ENCODE measurements at regions not wholly inside any gene's neighbourhood (a gene's known extent, or its start where the extent isn't known, plus 50 kb on each side); places are given as distances from the start of the nearest gene placed in this dataset.

DNA sequence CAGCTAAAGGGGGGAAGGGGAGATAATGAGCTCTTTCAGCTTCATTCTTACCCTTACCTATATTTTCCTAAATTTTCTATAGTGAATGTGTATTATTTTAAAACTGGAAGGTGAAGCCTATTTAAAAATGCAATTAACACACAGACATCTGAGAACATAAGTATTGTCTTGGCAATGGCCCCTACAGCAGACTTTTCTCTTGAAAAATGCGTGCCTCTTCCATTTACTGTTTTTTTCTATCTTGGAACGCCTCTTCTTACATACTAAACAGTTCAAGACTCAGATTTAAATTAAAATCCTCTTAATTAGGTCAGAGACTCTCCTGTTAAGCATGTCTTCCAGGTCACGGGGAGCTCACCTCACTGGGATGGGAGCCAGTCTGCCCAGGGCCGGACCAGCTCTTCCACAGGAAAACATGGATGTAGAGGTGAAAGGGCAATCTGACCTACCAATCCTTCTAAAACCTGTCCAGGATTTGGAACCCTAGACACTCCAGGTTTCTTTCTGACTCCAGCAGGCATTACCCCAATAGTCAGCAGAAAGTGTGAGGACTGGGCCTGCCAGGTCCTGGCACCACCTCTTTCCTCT, 137.3 kb downstream of the ZNF281 start:
- TF ChIP-seq, protein P1, sequence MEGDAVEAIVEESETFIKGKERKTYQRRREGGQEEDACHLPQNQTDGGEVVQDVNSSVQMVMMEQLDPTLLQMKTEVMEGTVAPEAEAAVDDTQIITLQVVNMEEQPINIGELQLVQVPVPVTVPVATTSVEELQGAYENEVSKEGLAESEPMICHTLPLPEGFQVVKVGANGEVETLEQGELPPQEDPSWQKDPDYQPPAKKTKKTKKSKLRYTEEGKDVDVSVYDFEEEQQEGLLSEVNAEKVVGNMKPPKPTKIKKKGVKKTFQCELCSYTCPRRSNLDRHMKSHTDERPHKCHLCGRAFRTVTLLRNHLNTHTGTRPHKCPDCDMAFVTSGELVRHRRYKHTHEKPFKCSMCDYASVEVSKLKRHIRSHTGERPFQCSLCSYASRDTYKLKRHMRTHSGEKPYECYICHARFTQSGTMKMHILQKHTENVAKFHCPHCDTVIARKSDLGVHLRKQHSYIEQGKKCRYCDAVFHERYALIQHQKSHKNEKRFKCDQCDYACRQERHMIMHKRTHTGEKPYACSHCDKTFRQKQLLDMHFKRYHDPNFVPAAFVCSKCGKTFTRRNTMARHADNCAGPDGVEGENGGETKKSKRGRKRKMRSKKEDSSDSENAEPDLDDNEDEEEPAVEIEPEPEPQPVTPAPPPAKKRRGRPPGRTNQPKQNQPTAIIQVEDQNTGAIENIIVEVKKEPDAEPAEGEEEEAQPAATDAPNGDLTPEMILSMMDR (conservative IDR thresholded peaks at IDR 0.05; ENCODE audit: low read length), result no peak
- no peak for TF ChIP-seq EZH2phosphoT487 (IDR thresholded peaks at IDR 0.05; ENCODE audit: borderline replicate concordance, low read depth, low read length)
- ChIA-PET POLR2A (interaction anchor here (0.6 to 1.5 kb wide), 7 partner anchors 9 to 422 kb away, joined by 3 to 7 read pairs (median 3); no protein-coding TSS in a partner anchor), CTCF (ENCODE audit: unreplicated experiment) (no interaction called here)
- intact Hi-C loops (cut with micrococcal nuclease; ENCODE audit: unreplicated experiment), result no loop called here
- Histone ChIP-seq H3K4me3 (ENCODE audit: low read depth, low read length, poor library complexity, severe bottlenecking) (no peak overlapping the region), H3K4me2 (ENCODE audit: low read length) (no peak overlapping the region), H2AFZ (ENCODE audit: low read length) (no peak overlapping the region), H3K4me1 (ENCODE audit: insufficient read depth, low read length, poor library complexity, severe bottlenecking) (no peaks in the 10 kb centered on the region), H4K20me1 (ENCODE audit: insufficient read depth, low read length) (no peaks in the 10 kb centered on the region), H3K27ac (ENCODE audit: low read depth, low read length, poor library complexity, severe bottlenecking) (no peak overlapping the region), H3K79me2 (ENCODE audit: insufficient read depth, low read depth, low read length) (no peaks in the 10 kb centered on the region), H3K36me3 (ENCODE audit: insufficient read depth, low read length) (no peaks in the 10 kb centered on the region), H3K9me3 (ENCODE audit: low read length) (no peaks in the 10 kb centered on the region), H3K9me2 (ENCODE audit: insufficient read depth, low read length) (no peaks in the 10 kb centered on the region)
- BruUV-seq (replicated peaks), result no TSS peak
- DNase-seq (ENCODE audit: low spot score), result no peak

DNA sequence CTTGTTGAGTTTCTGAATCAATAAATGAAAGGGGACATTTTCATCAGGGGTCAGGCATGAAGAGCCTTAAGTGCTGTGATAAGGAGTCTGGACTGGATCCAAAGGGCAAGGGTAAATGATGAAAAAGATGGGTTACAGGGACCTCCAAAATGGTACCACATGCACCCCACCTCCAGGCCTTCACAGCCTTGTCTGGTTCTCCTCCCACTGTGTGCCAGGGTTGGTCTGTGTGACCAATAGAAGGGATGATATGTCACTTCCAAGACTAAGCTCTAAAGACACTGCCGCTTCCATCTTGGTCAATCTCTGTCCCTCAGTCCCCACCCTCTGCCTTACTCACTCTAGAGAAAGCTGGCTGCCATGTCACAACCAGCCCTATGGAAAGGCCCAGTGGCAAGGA, 140.6 kb downstream of the ZNF281 start:
- Histone ChIP-seq H3K4me2 (ENCODE audit: low read length) (no peak overlapping the region), H3K27ac (ENCODE audit: low read depth, low read length, poor library complexity, severe bottlenecking) (no peak overlapping the region), H3K9me2 (ENCODE audit: insufficient read depth, low read length) (no peaks in the 10 kb centered on the region), H2AFZ (ENCODE audit: low read length) (no peak overlapping the region), H3K79me2 (ENCODE audit: insufficient read depth, low read depth, low read length) (no peaks in the 10 kb centered on the region), H3K4me1 (ENCODE audit: insufficient read depth, low read length, poor library complexity, severe bottlenecking) (no peaks in the 10 kb centered on the region), H3K4me3 (ENCODE audit: low read depth, low read length, poor library complexity, severe bottlenecking) (no peak overlapping the region), H3K36me3 (ENCODE audit: insufficient read depth, low read length) (no peaks in the 10 kb centered on the region), H3K9me3 (ENCODE audit: low read length) (no peaks in the 10 kb centered on the region), H4K20me1 (ENCODE audit: insufficient read depth, low read length) (no peaks in the 10 kb centered on the region)
- DNase-seq (ENCODE audit: low spot score), result no peak
- intact Hi-C loops (cut with micrococcal nuclease; ENCODE audit: unreplicated experiment), result no loop called here
- ChIA-PET POLR2A (interaction anchor here (0.6 kb wide), 1 partner anchor 294 kb away, joined by 3 read pairs; no protein-coding TSS in a partner anchor), CTCF (ENCODE audit: unreplicated experiment) (interaction anchor here (0.8 kb wide), 1 partner anchor 33 kb away, joined by 3 read pairs; no protein-coding TSS in a partner anchor)
- BruUV-seq (replicated peaks), result no TSS peak
- TF ChIP-seq, protein P1 (conservative IDR thresholded peaks at IDR 0.05; ENCODE audit: low read length), result no peak
- no peak for TF ChIP-seq EZH2phosphoT487 (IDR thresholded peaks at IDR 0.05; ENCODE audit: borderline replicate concordance, low read depth, low read length)

DNA sequence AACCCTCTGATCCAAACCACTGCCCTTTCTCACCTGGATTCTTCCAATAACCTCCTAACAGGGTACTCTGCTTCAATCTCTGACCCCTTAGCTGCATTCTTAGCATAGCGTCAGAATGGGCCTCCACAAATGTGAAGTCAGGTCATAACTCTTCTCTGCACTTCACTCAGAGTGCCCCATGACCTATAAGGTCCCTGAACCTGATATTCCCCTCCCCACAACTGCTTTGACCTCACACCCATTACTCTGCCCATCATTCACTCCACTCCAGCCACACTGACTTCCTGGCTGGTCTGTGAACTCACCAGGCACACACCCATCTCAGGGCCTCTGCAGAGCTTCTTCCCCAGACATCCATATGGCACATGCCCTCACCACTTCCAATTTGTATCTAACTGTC, 141.9 kb downstream of the ZNF281 start:
- H3K4me1 ChIP-seq (ENCODE audit: insufficient read depth, low read length, poor library complexity, severe bottlenecking), result no peaks in the 10 kb centered on the region
- no TSS peak for BruUV-seq (replicated peaks)
- CTCF ChIA-PET (ENCODE audit: unreplicated experiment), result no interaction called here
- H2AFZ ChIP-seq (ENCODE audit: low read length), result no peak overlapping the region
- no peak overlapping the region for H3K4me2 ChIP-seq (ENCODE audit: low read length)
- H3K4me3 ChIP-seq (ENCODE audit: low read depth, low read length, poor library complexity, severe bottlenecking), result no peak overlapping the region
- no peaks in the 10 kb centered on the region for H4K20me1 ChIP-seq (ENCODE audit: insufficient read depth, low read length)
- no peak for DNase-seq (ENCODE audit: low spot score)
- no peaks in the 10 kb centered on the region for H3K9me3 ChIP-seq (ENCODE audit: low read length)
- no peaks in the 10 kb centered on the region for H3K79me2 ChIP-seq (ENCODE audit: insufficient read depth, low read depth, low read length)
- TF ChIP-seq, protein P1 (conservative IDR thresholded peaks at IDR 0.05; ENCODE audit: low read length), result no peak
- TF ChIP-seq EZH2phosphoT487 (IDR thresholded peaks at IDR 0.05; ENCODE audit: borderline replicate concordance, low read depth, low read length), result no peak
- H3K9me2 ChIP-seq (ENCODE audit: insufficient read depth, low read length), result no peaks in the 10 kb centered on the region
- no peak overlapping the region for H3K27ac ChIP-seq (ENCODE audit: low read depth, low read length, poor library complexity, severe bottlenecking)
- H3K36me3 ChIP-seq (ENCODE audit: insufficient read depth, low read length), result no peaks in the 10 kb centered on the region
- intact Hi-C loops (cut with micrococcal nuclease; ENCODE audit: unreplicated experiment), result no loop called here
- POLR2A ChIA-PET, result no interaction called here
